NB4 (cell line): ENCODE measurements at regions not wholly inside any gene's neighbourhood (a gene's known extent, or its start where the extent isn't known, plus 50 kb on each side); places are given as distances from the start of the nearest gene placed in this dataset.

Experiments
- CTCF ChIP-seq: IDR thresholded peaks from one replicate; pipeline ENCODE4 v1.5.1; 2012; ENCODE audit warnings: low read depth, low read length
- MAX ChIP-seq: IDR thresholded peaks from 2 replicates; pipeline ENCODE4 v1.6.1; 2011; ENCODE audit warnings: low read depth, low read length
- MYC ChIP-seq: IDR thresholded peaks from 2 replicates; pipeline ENCODE4 v1.6.1; 2011; ENCODE audit warnings: low read depth, low read length
- POLR2A ChIP-seq: IDR thresholded peaks from 2 replicates; pipeline ENCODE4 v1.6.1; 2011; ENCODE audit warnings: mild to moderate bottlenecking; ENCODE audit not compliant: insufficient read length; ENCODE audit errors: extremely low read depth

GRCh38 chr4:12399781-12400180 is 971.1 kb upstream of the HS3ST1 start:
- TF ChIP-seq CTCF, result no peak
- no peak for TF ChIP-seq MAX
- no peak for TF ChIP-seq POLR2A
- no peak for TF ChIP-seq MYC
